A549 (cell line): ENCODE measurements at regions not wholly inside any gene's neighbourhood (a gene's known extent, or its start where the extent isn't known, plus 50 kb on each side); places are given as distances from the start of the nearest gene placed in this dataset.

Experiments
- CEBPB ChIP-seq, 2 experiments: fragments of >200 bp in 1 of 2; sonication (Bioruptor Twin) in 1 of 2; formaldehyde crosslinking in 1 of 2; IDR thresholded peaks; 2 replicates each; pipeline ENCODE4 v1.6.1; 2012 to 2016
- CHD4 ChIP-seq: fragments of 200-600 bp; sonication (generic); IDR thresholded peaks from 2 replicates; pipeline ENCODE4 v1.6.1; 2016; ENCODE audit warnings: antibody characterized with exemption, mild to moderate bottlenecking, borderline replicate concordance
- CTCF ChIP-seq: fragments of >200 bp; sonication (Bioruptor Twin); formaldehyde crosslinking; IDR thresholded peaks from 3 replicates; pipeline ENCODE4 v1.5.1; 2016
- EP300 ChIP-seq, 2 experiments: fragments of >200 bp; sonication (Bioruptor Twin); formaldehyde crosslinking; IDR thresholded peaks; 2 replicates in 1 of 2; 3 replicates in 1 of 2; pipeline ENCODE4 v1.6.1; 2016 to 2017
- POLR2A ChIP-seq: IDR thresholded peaks from 2 replicates; pipeline ENCODE4 v1.6.1; 2012; ENCODE audit warnings: mild to moderate bottlenecking, low read length

- TF ChIP-seq EP300 (IDR thresholded peaks at IDR 0.05) (no peak), CHD4 (no peak), CEBPB (IDR thresholded peaks at IDR 0.05) (no peak), POLR2A (no peak), CTCF (no peak)
Observed at GRCh38 chr10:132468651-132469050, 68.9 kb upstream of the INPP5A start.
